ENCODE measurements at regions not wholly inside any gene's neighbourhood (a gene's known extent, or its start where the extent isn't known, plus 50 kb on each side); places are given as distances from the start of the nearest gene placed in this dataset.

DNA sequence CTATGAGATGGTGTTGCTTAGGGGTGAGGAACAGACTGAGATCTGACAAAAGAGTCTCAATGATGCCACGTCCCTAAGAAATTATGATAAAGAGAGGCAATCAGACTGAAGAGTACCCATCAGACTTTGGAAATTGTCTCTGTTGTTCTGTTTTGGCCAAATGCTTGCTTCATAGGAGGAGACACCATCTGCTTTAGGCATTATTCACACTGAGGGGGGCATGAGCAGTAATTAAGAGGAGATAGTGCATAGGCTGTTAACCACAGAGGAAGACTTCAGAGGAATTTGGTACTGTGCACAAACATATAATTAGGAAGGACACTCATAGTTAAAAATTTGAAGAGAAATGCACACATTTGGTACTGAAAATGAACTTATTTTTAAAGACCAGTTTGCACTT, 190.7 kb downstream of the FAM170A start:
- ATAC-seq (no peak), DNase-seq (no peak)
- H3K27me3 ChIP-seq = no peaks in the 10 kb centered on the region
- H3K4me1 ChIP-seq = no peaks in the 10 kb centered on the region
- H3K4me3 ChIP-seq = no peak overlapping the region
- H3K9me3 ChIP-seq = no peaks in the 10 kb centered on the region
- H3K27ac ChIP-seq = no peak overlapping the region
- intact Hi-C loops (cut with DNase I) = no loop called here
- H3K36me3 ChIP-seq = no peaks in the 10 kb centered on the region
- TF ChIP-seq, protein P1, sequence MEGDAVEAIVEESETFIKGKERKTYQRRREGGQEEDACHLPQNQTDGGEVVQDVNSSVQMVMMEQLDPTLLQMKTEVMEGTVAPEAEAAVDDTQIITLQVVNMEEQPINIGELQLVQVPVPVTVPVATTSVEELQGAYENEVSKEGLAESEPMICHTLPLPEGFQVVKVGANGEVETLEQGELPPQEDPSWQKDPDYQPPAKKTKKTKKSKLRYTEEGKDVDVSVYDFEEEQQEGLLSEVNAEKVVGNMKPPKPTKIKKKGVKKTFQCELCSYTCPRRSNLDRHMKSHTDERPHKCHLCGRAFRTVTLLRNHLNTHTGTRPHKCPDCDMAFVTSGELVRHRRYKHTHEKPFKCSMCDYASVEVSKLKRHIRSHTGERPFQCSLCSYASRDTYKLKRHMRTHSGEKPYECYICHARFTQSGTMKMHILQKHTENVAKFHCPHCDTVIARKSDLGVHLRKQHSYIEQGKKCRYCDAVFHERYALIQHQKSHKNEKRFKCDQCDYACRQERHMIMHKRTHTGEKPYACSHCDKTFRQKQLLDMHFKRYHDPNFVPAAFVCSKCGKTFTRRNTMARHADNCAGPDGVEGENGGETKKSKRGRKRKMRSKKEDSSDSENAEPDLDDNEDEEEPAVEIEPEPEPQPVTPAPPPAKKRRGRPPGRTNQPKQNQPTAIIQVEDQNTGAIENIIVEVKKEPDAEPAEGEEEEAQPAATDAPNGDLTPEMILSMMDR (IDR thresholded peaks at IDR 0.05) = no peak

DNA sequence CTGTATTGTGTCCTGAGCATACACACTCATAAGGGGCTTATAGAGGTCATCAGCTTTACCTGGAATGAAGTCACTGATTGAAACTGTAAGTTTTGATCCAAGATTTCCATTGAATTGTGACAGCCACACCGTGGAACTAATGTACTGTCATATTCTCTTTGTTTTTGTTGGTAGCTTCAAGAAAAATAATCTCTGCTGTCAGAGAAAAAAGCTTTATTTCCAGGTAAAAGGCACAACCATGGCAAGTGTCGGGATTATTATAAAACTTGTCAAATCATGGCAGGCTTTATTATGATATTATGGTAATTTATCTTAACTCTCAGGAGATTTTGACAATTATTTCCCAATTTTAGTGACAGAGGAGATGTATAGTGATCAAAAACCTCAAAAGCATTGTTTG, 191.2 kb downstream of the FAM170A start:
- H3K27me3 ChIP-seq = no peaks in the 10 kb centered on the region
- H3K9me3 ChIP-seq = no peaks in the 10 kb centered on the region
- TF ChIP-seq, protein P1 (IDR thresholded peaks at IDR 0.05) = no peak
- ATAC-seq (no peak), DNase-seq (no peak)
- intact Hi-C loops (cut with DNase I) = no loop called here
- H3K4me3 ChIP-seq = no peak overlapping the region
- H3K36me3 ChIP-seq = no peaks in the 10 kb centered on the region
- no peak overlapping the region for H3K27ac ChIP-seq
- H3K4me1 ChIP-seq = no peaks in the 10 kb centered on the region

DNA sequence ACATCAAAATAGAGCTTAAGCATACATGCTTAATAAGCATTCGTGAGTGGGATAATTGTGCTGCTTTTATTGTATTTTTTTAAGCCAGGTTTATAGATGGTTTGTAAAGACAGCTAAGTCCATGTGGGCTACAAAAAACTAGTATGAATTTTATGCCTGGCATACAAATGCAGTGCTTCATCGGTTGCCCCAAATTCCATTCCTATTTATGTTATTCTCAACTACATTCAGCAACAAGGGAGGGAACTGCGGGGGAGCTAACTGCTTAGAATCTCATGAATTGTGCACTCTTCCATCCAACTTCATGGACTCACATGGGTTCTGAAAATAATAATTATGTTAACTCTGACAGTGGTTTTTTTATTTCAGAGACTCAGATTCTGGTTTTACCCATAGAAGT, 199.2 kb downstream of the FAM170A start:
- Histone ChIP-seq H3K27me3 (no peaks in the 10 kb centered on the region), H3K4me1 (no peaks in the 10 kb centered on the region), H3K27ac (no peak overlapping the region), H3K4me3 (no peak overlapping the region), H3K36me3 (no peaks in the 10 kb centered on the region), H3K9me3 (no peaks in the 10 kb centered on the region)
- no peak for ATAC-seq
- intact Hi-C loops (cut with DNase I) = no loop called here
- TF ChIP-seq, protein P1 (IDR thresholded peaks at IDR 0.05) = no peak
- no peak for DNase-seq

DNA sequence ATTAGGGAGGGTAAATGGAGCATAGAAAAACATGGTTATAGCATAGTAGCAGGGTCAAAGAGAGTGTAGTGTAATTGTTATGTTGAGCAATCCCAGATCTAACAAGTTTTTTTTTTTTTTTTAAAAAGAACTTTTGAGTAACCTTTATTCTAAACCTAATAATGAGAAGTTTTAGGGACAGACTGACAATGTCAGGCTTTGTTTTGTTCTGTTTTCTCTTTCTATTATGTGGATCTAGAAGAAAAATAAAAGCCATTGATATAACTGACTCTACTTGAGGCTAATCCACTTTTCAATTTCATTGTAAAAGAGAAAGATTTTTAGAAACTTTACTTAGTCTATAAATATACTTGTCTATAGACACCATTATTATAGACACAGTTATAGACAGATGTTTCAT, 200.0 kb downstream of the FAM170A start:
- no peaks in the 10 kb centered on the region for H3K4me1 ChIP-seq

DNA sequence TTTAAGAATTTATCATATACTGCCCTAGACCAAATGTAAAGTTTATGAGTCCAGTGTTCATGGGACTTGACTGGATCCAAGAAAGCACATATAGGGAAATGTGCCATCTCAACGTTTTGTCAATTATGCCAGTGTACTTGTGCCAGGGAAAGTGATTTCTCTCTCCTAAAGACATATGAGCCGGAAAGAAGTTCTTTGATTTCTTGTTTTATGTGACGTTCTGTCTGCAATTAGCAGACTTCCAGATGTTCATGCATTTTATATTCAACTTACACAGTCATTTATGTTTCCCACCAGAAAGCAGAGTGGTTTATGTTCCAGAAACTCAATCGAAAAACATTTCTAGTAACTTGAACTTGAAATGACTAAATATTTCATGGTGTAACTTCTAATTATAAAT, 203.8 kb downstream of the FAM170A start:
- H3K4me3 ChIP-seq = no peak overlapping the region
- no peak for ATAC-seq
- intact Hi-C loops (cut with DNase I) = no loop called here
- no peaks in the 10 kb centered on the region for H3K27me3 ChIP-seq
- no peaks in the 10 kb centered on the region for H3K36me3 ChIP-seq
- TF ChIP-seq, protein P1 (IDR thresholded peaks at IDR 0.05) = no peak
- no peaks in the 10 kb centered on the region for H3K4me1 ChIP-seq
- no peak overlapping the region for H3K27ac ChIP-seq
- H3K9me3 ChIP-seq = no peaks in the 10 kb centered on the region
- DNase-seq = no peak

More for the DNA sequence above, 200.0 kb downstream of the FAM170A start:
- Histone ChIP-seq H3K27ac (no peak overlapping the region), H3K4me3 (no peak overlapping the region), H3K27me3 (no peaks in the 10 kb centered on the region), H3K36me3 (no peaks in the 10 kb centered on the region), H3K9me3 (no peaks in the 10 kb centered on the region)
- intact Hi-C loops (cut with DNase I) = no loop called here
- TF ChIP-seq, protein P1 (IDR thresholded peaks at IDR 0.05) = no peak
- no peak for DNase-seq
- no peak for ATAC-seq

DNA sequence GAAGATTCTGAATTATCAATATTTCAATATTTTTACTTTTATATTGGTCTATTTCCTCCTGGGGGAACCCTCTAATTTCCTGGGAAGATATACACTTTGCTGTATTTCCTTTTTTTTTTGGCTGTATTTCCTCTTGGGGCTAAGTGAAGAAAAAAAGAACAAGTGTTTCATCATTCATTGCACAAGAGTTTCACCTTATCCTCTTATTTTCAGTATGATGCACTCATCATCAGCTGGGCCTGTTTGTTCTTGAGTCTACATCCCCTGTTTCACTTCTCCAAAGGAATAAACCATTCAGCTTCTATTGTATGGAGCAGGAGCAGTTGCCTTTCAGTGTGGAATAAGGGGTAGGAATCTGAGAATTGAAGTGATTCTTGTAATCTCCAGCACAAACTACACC, 210.8 kb downstream of the FAM170A start:
- Histone ChIP-seq H3K27me3 (no peaks in the 10 kb centered on the region), H3K9me3 (no peaks in the 10 kb centered on the region), H3K27ac (no peak overlapping the region), H3K4me1 (no peaks in the 10 kb centered on the region), H3K36me3 (no peaks in the 10 kb centered on the region), H3K4me3 (no peak overlapping the region)
- TF ChIP-seq, protein P1 (IDR thresholded peaks at IDR 0.05) = no peak
- DNase-seq (no peak), ATAC-seq (no peak)
- intact Hi-C loops (cut with DNase I) = no loop called here

All from upper lobe of right lung (tissue), 1 donor.